ENCODE measurements at regions not wholly inside any gene's neighbourhood (a gene's known extent, or its start where the extent isn't known, plus 50 kb on each side); places are given as distances from the start of the nearest gene placed in this dataset.

GRCh38 chr14:84760489-84761126 lies 769.3 kb upstream of the FLRT2 start:
- Mint-ChIP-seq H3K9me3 (peaks cover 8 to 43% (median 9%) of the 10 kb centered on the region in 7 donors), H3K4me1 (no peaks in the 10 kb centered on the region), H3K27me3 (no peaks in the 10 kb centered on the region), H3K36me3 (no peaks in the 10 kb centered on the region), H3K27ac (no peak overlapping the region), H3K4me3 (no peak overlapping the region)
- Histone ChIP-seq H3K4me1 (ENCODE audit: control insufficient read depth, insufficient read depth, low read length, poor library complexity, severe bottlenecking) (no peaks in the 10 kb centered on the region), H3K27ac (ENCODE audit: insufficient read depth, low read length, poor library complexity, severe bottlenecking) (no peak overlapping the region), H3K36me3 (ENCODE audit: control insufficient read depth, insufficient read depth, low read length) (no peaks in the 10 kb centered on the region), H3K27me3 (ENCODE audit: control insufficient read depth, insufficient read depth, low read length) (no peaks in the 10 kb centered on the region), H3K9me3 (ENCODE audit: control insufficient read depth in 2 of 2, low read length in 2 of 2) (no peaks in the 10 kb centered on the region), H3K4me3 (ENCODE audit: low read depth, low read length) (no peak overlapping the region)
- DNase-seq (no peak), ATAC-seq (ENCODE audit: low read depth in 2 of 2) (no peak)

- Histone ChIP-seq H3K36me3 (ENCODE audit: control insufficient read depth, insufficient read depth, low read length) (no peaks in the 10 kb centered on the region), H3K4me3 (ENCODE audit: low read depth, low read length) (no peak overlapping the region), H3K9me3 (ENCODE audit: control insufficient read depth in 2 of 2, low read length in 2 of 2) (peaks cover 0 to 8% of the 10 kb centered on the region in 2 experiments), H3K4me1 (ENCODE audit: control insufficient read depth, insufficient read depth, low read length, poor library complexity, severe bottlenecking) (no peaks in the 10 kb centered on the region), H3K27ac (ENCODE audit: insufficient read depth, low read length, poor library complexity, severe bottlenecking) (no peak overlapping the region), H3K27me3 (ENCODE audit: control insufficient read depth, insufficient read depth, low read length) (no peaks in the 10 kb centered on the region)
- Mint-ChIP-seq H3K36me3 (no peaks in the 10 kb centered on the region), H3K9me3 (peaks cover 3 to 31% (median 7%) of the 10 kb centered on the region in 7 donors), H3K27ac (no peak overlapping the region), H3K27me3 (no peaks in the 10 kb centered on the region), H3K4me3 (no peak overlapping the region), H3K4me1 (no peaks in the 10 kb centered on the region)
- ATAC-seq (ENCODE audit: low read depth in 2 of 2) = no peak
- no peak for DNase-seq
Observed at GRCh38 chr14:84767434-84767833, 762.5 kb upstream of the FLRT2 start.

GRCh38 chr14:84770030-84770429 lies 759.9 kb upstream of the FLRT2 start:
- no peaks in the 10 kb centered on the region for H3K36me3 ChIP-seq (ENCODE audit: control insufficient read depth, insufficient read depth, low read length)
- Mint-ChIP-seq H3K9me3 (peaks cover 4 to 25% (median 11%) of the 10 kb centered on the region in 7 donors), H3K27me3 (no peaks in the 10 kb centered on the region), H3K27ac (no peak overlapping the region), H3K36me3 (no peaks in the 10 kb centered on the region), H3K4me3 (no peak overlapping the region), H3K4me1 (no peaks in the 10 kb centered on the region)
- no peaks in the 10 kb centered on the region for H3K4me1 ChIP-seq (ENCODE audit: control insufficient read depth, insufficient read depth, low read length, poor library complexity, severe bottlenecking)
- no peak overlapping the region for H3K4me3 ChIP-seq (ENCODE audit: low read depth, low read length)
- peaks cover 0 to 8% of the 10 kb centered on the region in 2 experiments for H3K9me3 ChIP-seq (ENCODE audit: control insufficient read depth in 2 of 2, low read length in 2 of 2)
- H3K27ac ChIP-seq (ENCODE audit: insufficient read depth, low read length, poor library complexity, severe bottlenecking) = no peak overlapping the region
- no peak for DNase-seq
- ATAC-seq (ENCODE audit: low read depth in 2 of 2) = no peak
- H3K27me3 ChIP-seq (ENCODE audit: control insufficient read depth, insufficient read depth, low read length) = no peaks in the 10 kb centered on the region

- no peaks in the 10 kb centered on the region for H3K27me3 Mint-ChIP-seq
- H3K9me3 Mint-ChIP-seq = peaks cover 5 to 17% (median 10%) of the 10 kb centered on the region in 7 donors
- H3K4me1 ChIP-seq (ENCODE audit: control insufficient read depth, insufficient read depth, low read length, poor library complexity, severe bottlenecking) = no peaks in the 10 kb centered on the region
- no peak overlapping the region for H3K27ac ChIP-seq (ENCODE audit: insufficient read depth, low read length, poor library complexity, severe bottlenecking)
- H3K4me3 ChIP-seq (ENCODE audit: low read depth, low read length) = no peak overlapping the region
- ATAC-seq (ENCODE audit: low read depth in 2 of 2) (no peak), DNase-seq (no peak)
- no peaks in the 10 kb centered on the region for H3K36me3 ChIP-seq (ENCODE audit: control insufficient read depth, insufficient read depth, low read length)
- no peak overlapping the region for H3K4me3 Mint-ChIP-seq
- H3K9me3 ChIP-seq (ENCODE audit: control insufficient read depth in 2 of 2, low read length in 2 of 2) = peaks cover 0 to 7% of the 10 kb centered on the region in 2 experiments
- H3K27me3 ChIP-seq (ENCODE audit: control insufficient read depth, insufficient read depth, low read length) = no peaks in the 10 kb centered on the region
- H3K36me3 Mint-ChIP-seq = no peaks in the 10 kb centered on the region
- peaks cover 0 to 5% (median 0%) of the 10 kb centered on the region in 4 donors for H3K4me1 Mint-ChIP-seq
- H3K27ac Mint-ChIP-seq = no peak overlapping the region
Observed at GRCh38 chr14:84777356-84777755, 752.6 kb upstream of the FLRT2 start.

- no peaks in the 10 kb centered on the region for H3K4me1 ChIP-seq (ENCODE audit: control insufficient read depth, insufficient read depth, low read length, poor library complexity, severe bottlenecking)
- Mint-ChIP-seq H3K27ac (no peak overlapping the region), H3K4me3 (no peak overlapping the region), H3K36me3 (no peaks in the 10 kb centered on the region), H3K9me3 (peaks cover 0 to 23% (median 13%) of the 10 kb centered on the region in 7 donors), H3K4me1 (peaks cover 0 to 5% (median 0%) of the 10 kb centered on the region in 4 donors), H3K27me3 (no peaks in the 10 kb centered on the region)
- H3K27me3 ChIP-seq (ENCODE audit: control insufficient read depth, insufficient read depth, low read length) = no peaks in the 10 kb centered on the region
- H3K36me3 ChIP-seq (ENCODE audit: control insufficient read depth, insufficient read depth, low read length) = no peaks in the 10 kb centered on the region
- no peak overlapping the region for H3K4me3 ChIP-seq (ENCODE audit: low read depth, low read length)
- ATAC-seq (ENCODE audit: low read depth in 2 of 2) (no peak), DNase-seq (no peak)
- peaks cover 0 to 2% of the 10 kb centered on the region in 2 experiments for H3K9me3 ChIP-seq (ENCODE audit: control insufficient read depth in 2 of 2, low read length in 2 of 2)
- H3K27ac ChIP-seq (ENCODE audit: insufficient read depth, low read length, poor library complexity, severe bottlenecking) = no peak overlapping the region
Observed at GRCh38 chr14:84782902-84783301, 747.0 kb upstream of the FLRT2 start.

- Mint-ChIP-seq H3K27ac (no peak overlapping the region), H3K9me3 (peaks cover 0 to 25% (median 13%) of the 10 kb centered on the region in 7 donors), H3K27me3 (no peaks in the 10 kb centered on the region), H3K36me3 (no peaks in the 10 kb centered on the region), H3K4me1 (peaks cover 0 to 5% (median 0%) of the 10 kb centered on the region in 4 donors), H3K4me3 (no peak overlapping the region)
- Histone ChIP-seq H3K4me1 (ENCODE audit: control insufficient read depth, insufficient read depth, low read length, poor library complexity, severe bottlenecking) (no peaks in the 10 kb centered on the region), H3K4me3 (ENCODE audit: low read depth, low read length) (no peak overlapping the region), H3K9me3 (ENCODE audit: control insufficient read depth in 2 of 2, low read length in 2 of 2) (peaks cover 0 to 2% of the 10 kb centered on the region in 2 experiments), H3K27ac (ENCODE audit: insufficient read depth, low read length, poor library complexity, severe bottlenecking) (no peak overlapping the region), H3K36me3 (ENCODE audit: control insufficient read depth, insufficient read depth, low read length) (no peaks in the 10 kb centered on the region), H3K27me3 (ENCODE audit: control insufficient read depth, insufficient read depth, low read length) (no peaks in the 10 kb centered on the region)
- DNase-seq (no peak), ATAC-seq (ENCODE audit: low read depth in 2 of 2) (no peak)
Observed at GRCh38 chr14:84783511-84783910, 746.4 kb upstream of the FLRT2 start.

GRCh38 chr14:84785996-84786395 lies 743.9 kb upstream of the FLRT2 start:
- no peaks in the 10 kb centered on the region for H3K4me1 Mint-ChIP-seq
- no peaks in the 10 kb centered on the region for H3K27me3 Mint-ChIP-seq
- H3K9me3 Mint-ChIP-seq = peaks cover 0 to 20% (median 10%) of the 10 kb centered on the region in 7 donors
- H3K4me3 Mint-ChIP-seq = no peak overlapping the region
- no peak overlapping the region for H3K27ac Mint-ChIP-seq
- Histone ChIP-seq H3K9me3 (ENCODE audit: control insufficient read depth in 2 of 2, low read length in 2 of 2) (peaks cover 0 to 2% of the 10 kb centered on the region in 2 experiments), H3K4me1 (ENCODE audit: control insufficient read depth, insufficient read depth, low read length, poor library complexity, severe bottlenecking) (no peaks in the 10 kb centered on the region), H3K4me3 (ENCODE audit: low read depth, low read length) (no peak overlapping the region), H3K36me3 (ENCODE audit: control insufficient read depth, insufficient read depth, low read length) (no peaks in the 10 kb centered on the region), H3K27ac (ENCODE audit: insufficient read depth, low read length, poor library complexity, severe bottlenecking) (no peak overlapping the region), H3K27me3 (ENCODE audit: control insufficient read depth, insufficient read depth, low read length) (no peaks in the 10 kb centered on the region)
- ATAC-seq (ENCODE audit: low read depth in 2 of 2) (no peak), DNase-seq (no peak)
- no peaks in the 10 kb centered on the region for H3K36me3 Mint-ChIP-seq

- H3K27me3 Mint-ChIP-seq = no peaks in the 10 kb centered on the region
- Histone ChIP-seq H3K36me3 (ENCODE audit: control insufficient read depth, insufficient read depth, low read length) (no peaks in the 10 kb centered on the region), H3K4me3 (ENCODE audit: low read depth, low read length) (no peak overlapping the region), H3K27ac (ENCODE audit: insufficient read depth, low read length, poor library complexity, severe bottlenecking) (no peak overlapping the region), H3K27me3 (ENCODE audit: control insufficient read depth, insufficient read depth, low read length) (no peaks in the 10 kb centered on the region), H3K4me1 (ENCODE audit: control insufficient read depth, insufficient read depth, low read length, poor library complexity, severe bottlenecking) (no peaks in the 10 kb centered on the region), H3K9me3 (ENCODE audit: control insufficient read depth in 2 of 2, low read length in 2 of 2) (no peaks in the 10 kb centered on the region)
- DNase-seq (no peak), ATAC-seq (ENCODE audit: low read depth in 2 of 2) (no peak)
- H3K27ac Mint-ChIP-seq = no peak overlapping the region
- H3K4me1 Mint-ChIP-seq = no peaks in the 10 kb centered on the region
- H3K36me3 Mint-ChIP-seq = no peaks in the 10 kb centered on the region
- H3K4me3 Mint-ChIP-seq = no peak overlapping the region
- peaks cover 4 to 25% (median 13%) of the 10 kb centered on the region in 7 donors for H3K9me3 Mint-ChIP-seq
Observed at GRCh38 chr14:84789012-84789411, 740.9 kb upstream of the FLRT2 start.
